SK-N-SH (cell line): ENCODE measurements at regions not wholly inside any gene's neighbourhood (a gene's known extent, or its start where the extent isn't known, plus 50 kb on each side); places are given as distances from the start of the nearest gene placed in this dataset.

Source experiments
- RAD21 ChIP-seq: IDR thresholded peaks from 2 replicates; pipeline ENCODE4 v1.6.1; 2012; ENCODE audit warnings: mild to moderate bottlenecking, low read length
- RFX5 ChIP-seq: IDR thresholded peaks from 2 replicates; pipeline ENCODE4 v1.6.1; 2012; ENCODE audit warnings: mild to moderate bottlenecking, improper control_type of control experiment, low read length
- SMC3 ChIP-seq: IDR thresholded peaks from 2 replicates; pipeline ENCODE4 v1.6.1; 2012; ENCODE audit warnings: low read depth, low read length, improper control_type of control experiment
- TF ChIP-seq, protein P1 (sequence below): fragments of 200-600 bp; sonication (generic); IDR thresholded peaks from 2 replicates; pipeline ENCODE4 v1.6.1; 2017; ENCODE audit warnings: antibody characterized with exemption, mild to moderate bottlenecking, moderate library complexity
- TF ChIP-seq, protein P2 (sequence below): IDR thresholded peaks from 2 replicates; pipeline ENCODE4 v1.6.1; 2012; ENCODE audit warnings: mild to moderate bottlenecking, low read depth, low read length, moderate library complexity

GRCh38 chr1:239800861-239801260 lies 290.8 kb upstream of the FMN2 start:
- TF ChIP-seq, protein P1, sequence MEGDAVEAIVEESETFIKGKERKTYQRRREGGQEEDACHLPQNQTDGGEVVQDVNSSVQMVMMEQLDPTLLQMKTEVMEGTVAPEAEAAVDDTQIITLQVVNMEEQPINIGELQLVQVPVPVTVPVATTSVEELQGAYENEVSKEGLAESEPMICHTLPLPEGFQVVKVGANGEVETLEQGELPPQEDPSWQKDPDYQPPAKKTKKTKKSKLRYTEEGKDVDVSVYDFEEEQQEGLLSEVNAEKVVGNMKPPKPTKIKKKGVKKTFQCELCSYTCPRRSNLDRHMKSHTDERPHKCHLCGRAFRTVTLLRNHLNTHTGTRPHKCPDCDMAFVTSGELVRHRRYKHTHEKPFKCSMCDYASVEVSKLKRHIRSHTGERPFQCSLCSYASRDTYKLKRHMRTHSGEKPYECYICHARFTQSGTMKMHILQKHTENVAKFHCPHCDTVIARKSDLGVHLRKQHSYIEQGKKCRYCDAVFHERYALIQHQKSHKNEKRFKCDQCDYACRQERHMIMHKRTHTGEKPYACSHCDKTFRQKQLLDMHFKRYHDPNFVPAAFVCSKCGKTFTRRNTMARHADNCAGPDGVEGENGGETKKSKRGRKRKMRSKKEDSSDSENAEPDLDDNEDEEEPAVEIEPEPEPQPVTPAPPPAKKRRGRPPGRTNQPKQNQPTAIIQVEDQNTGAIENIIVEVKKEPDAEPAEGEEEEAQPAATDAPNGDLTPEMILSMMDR = no peak
- no peak for TF ChIP-seq RAD21
- no peak for TF ChIP-seq RFX5
- no peak for TF ChIP-seq SMC3
- TF ChIP-seq, protein P2, sequence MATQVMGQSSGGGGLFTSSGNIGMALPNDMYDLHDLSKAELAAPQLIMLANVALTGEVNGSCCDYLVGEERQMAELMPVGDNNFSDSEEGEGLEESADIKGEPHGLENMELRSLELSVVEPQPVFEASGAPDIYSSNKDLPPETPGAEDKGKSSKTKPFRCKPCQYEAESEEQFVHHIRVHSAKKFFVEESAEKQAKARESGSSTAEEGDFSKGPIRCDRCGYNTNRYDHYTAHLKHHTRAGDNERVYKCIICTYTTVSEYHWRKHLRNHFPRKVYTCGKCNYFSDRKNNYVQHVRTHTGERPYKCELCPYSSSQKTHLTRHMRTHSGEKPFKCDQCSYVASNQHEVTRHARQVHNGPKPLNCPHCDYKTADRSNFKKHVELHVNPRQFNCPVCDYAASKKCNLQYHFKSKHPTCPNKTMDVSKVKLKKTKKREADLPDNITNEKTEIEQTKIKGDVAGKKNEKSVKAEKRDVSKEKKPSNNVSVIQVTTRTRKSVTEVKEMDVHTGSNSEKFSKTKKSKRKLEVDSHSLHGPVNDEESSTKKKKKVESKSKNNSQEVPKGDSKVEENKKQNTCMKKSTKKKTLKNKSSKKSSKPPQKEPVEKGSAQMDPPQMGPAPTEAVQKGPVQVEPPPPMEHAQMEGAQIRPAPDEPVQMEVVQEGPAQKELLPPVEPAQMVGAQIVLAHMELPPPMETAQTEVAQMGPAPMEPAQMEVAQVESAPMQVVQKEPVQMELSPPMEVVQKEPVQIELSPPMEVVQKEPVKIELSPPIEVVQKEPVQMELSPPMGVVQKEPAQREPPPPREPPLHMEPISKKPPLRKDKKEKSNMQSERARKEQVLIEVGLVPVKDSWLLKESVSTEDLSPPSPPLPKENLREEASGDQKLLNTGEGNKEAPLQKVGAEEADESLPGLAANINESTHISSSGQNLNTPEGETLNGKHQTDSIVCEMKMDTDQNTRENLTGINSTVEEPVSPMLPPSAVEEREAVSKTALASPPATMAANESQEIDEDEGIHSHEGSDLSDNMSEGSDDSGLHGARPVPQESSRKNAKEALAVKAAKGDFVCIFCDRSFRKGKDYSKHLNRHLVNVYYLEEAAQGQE = no peak
